IMR-90 (cell line): ENCODE measurements at regions not wholly inside any gene's neighbourhood (a gene's known extent, or its start where the extent isn't known, plus 50 kb on each side); places are given as distances from the start of the nearest gene placed in this dataset.
"Not testable (repeated sequence)": the region's sequence is repeated elsewhere in the genome, so short reads cannot be mapped to it uniquely, and the experiment has no call there.

Experiments used
- CEBPB ChIP-seq: IDR thresholded peaks from 2 replicates; pipeline ENCODE4 v1.6.1; 2012; ENCODE audit warnings: low read depth, low read length, improper control_type of control experiment
- MAZ ChIP-seq: IDR thresholded peaks from 2 replicates; pipeline ENCODE4 v1.6.1; 2012; ENCODE audit warnings: low read depth, mild to moderate bottlenecking, low read length, improper control_type of control experiment, moderate library complexity, borderline replicate concordance
- MXI1 ChIP-seq: IDR thresholded peaks from 2 replicates; pipeline ENCODE4 v1.6.1; 2012; ENCODE audit warnings: low read depth, mild to moderate bottlenecking, low read length, moderate library complexity, borderline replicate concordance
- NFE2L2 ChIP-seq: fragments of 150-350 bp; IDR thresholded peaks from 2 replicates; pipeline ENCODE4 v1.6.1; 2016; ENCODE audit warnings: low read depth, mild to moderate bottlenecking, low read length
- POLR2A ChIP-seq: IDR thresholded peaks from 2 replicates; pipeline ENCODE4 v1.6.1; 2012; ENCODE audit warnings: mild to moderate bottlenecking, low read depth, low read length
- RAD21 ChIP-seq: IDR thresholded peaks from 2 replicates; pipeline ENCODE4 v1.6.1; 2012; ENCODE audit warnings: low read length, improper control_type of control experiment
- RFX5 ChIP-seq: IDR thresholded peaks from 2 replicates; pipeline ENCODE4 v1.8.0; 2012; ENCODE audit warnings: low read depth, mild to moderate bottlenecking, low read length, moderate library complexity
- TF ChIP-seq, protein P1 (sequence below): conservative IDR thresholded peaks from 2 replicates; pipeline ENCODE4 v1.5.1; 2012; ENCODE audit warnings: mild to moderate bottlenecking, low read depth, low read length, improper control_type of control experiment

DNA sequence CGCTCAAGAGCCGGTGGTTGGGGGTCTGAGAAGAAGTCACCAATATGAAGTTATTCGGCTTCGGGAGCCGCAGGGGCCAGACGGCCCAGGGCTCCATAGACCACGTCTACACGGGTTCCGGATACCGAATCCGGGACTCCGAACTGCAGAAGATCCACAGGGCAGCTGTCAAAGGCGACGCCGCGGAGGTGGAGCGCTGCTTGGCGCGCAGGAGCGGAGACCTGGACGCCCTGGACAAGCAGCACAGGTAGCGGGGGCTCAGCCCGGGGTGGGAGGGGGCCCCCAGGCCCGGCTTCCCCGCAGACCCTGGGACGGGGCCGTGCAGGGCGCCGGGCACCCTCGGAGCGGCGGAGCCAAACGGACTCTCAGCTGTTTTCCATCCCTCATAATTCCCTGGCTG lies 867.9 kb downstream of the SPATA31A1 start:
- TF ChIP-seq, protein P1, sequence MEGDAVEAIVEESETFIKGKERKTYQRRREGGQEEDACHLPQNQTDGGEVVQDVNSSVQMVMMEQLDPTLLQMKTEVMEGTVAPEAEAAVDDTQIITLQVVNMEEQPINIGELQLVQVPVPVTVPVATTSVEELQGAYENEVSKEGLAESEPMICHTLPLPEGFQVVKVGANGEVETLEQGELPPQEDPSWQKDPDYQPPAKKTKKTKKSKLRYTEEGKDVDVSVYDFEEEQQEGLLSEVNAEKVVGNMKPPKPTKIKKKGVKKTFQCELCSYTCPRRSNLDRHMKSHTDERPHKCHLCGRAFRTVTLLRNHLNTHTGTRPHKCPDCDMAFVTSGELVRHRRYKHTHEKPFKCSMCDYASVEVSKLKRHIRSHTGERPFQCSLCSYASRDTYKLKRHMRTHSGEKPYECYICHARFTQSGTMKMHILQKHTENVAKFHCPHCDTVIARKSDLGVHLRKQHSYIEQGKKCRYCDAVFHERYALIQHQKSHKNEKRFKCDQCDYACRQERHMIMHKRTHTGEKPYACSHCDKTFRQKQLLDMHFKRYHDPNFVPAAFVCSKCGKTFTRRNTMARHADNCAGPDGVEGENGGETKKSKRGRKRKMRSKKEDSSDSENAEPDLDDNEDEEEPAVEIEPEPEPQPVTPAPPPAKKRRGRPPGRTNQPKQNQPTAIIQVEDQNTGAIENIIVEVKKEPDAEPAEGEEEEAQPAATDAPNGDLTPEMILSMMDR: not testable (repeated sequence)
- TF ChIP-seq RFX5, MXI1, CEBPB, POLR2A, RAD21, NFE2L2, MAZ: not testable (repeated sequence)
